IMR-90 (cell line): ENCODE measurements at regions not wholly inside any gene's neighbourhood (a gene's known extent, or its start where the extent isn't known, plus 50 kb on each side); places are given as distances from the start of the nearest gene placed in this dataset.

Experiments
- ATAC-seq: fragments of 200-7000 bp; cut with Tn5 transposase; 2 replicates; pipeline ENCODE4 v1.9.1; 2020; ENCODE audit warnings: low read depth, mild to moderate bottlenecking, moderate library complexity
- BruUV-seq: library from RNA; stranded (reverse); fragments of 400-500 nt; replicated peaks from 2 replicates; lab custom pipeline; 2021; lab: Mats Ljungman, UMichigan
- CTCF ChIA-PET: fragments of 300-600 bp; formaldehyde crosslinking; extraction: SDS; loops from one replicate; lab custom pipeline; 2021; ENCODE audit warnings: antibody characterized with exemption; lab: Yijun Ruan, JAX
- POLR2A ChIA-PET: fragments of 300-600 bp; sonication (Branson Sonifier 250); formaldehyde crosslinking; loops from one replicate; lab custom pipeline; 2022; ENCODE audit warnings: antibody characterized with exemption; ENCODE audit not compliant: unreplicated experiment; lab: Charles Lee
- DNase-seq: peaks from one replicate; pipeline ENCODE4 v3.0.0; 2013
- H2AFZ ChIP-seq: replicated peaks from 2 replicates; pipeline ENCODE3; 2013; ENCODE audit warnings: low read length, mild to moderate bottlenecking; ENCODE audit not compliant: poor library complexity
- H2AK5ac ChIP-seq: 2 replicates; pipeline ENCODE4 v1.6.1; 2013; ENCODE audit warnings: low read depth, low read length, inconsistent platforms
- H2AK9ac ChIP-seq: replicated peaks from 2 replicates; pipeline ENCODE3; 2013; ENCODE audit warnings: mild to moderate bottlenecking, low read depth, low read length, moderate library complexity; ENCODE audit not compliant: poor library complexity
- H2BK120ac ChIP-seq: 2 replicates; pipeline ENCODE4 v1.6.1; 2013; ENCODE audit warnings: low read depth, low read length, inconsistent platforms
- H2BK15ac ChIP-seq: 3 replicates; pipeline ENCODE4 v1.6.1; 2013; ENCODE audit warnings: low read depth, low read length, inconsistent platforms
- H2BK20ac ChIP-seq: 2 replicates; pipeline ENCODE4 v1.6.1; 2013; ENCODE audit warnings: low read depth, mild to moderate bottlenecking, inconsistent platforms, low read length, moderate library complexity
- H2BK5ac ChIP-seq: 2 replicates; pipeline ENCODE4 v1.6.1; 2013; ENCODE audit warnings: mild to moderate bottlenecking, low read depth, low read length, inconsistent platforms; ENCODE audit not compliant: poor library complexity, severe bottlenecking
- H3K14ac ChIP-seq: replicated peaks from 2 replicates; pipeline ENCODE4 v1.6.1; 2013; ENCODE audit warnings: low read depth, low read length, inconsistent platforms
- H3K18ac ChIP-seq: 2 replicates; pipeline ENCODE4 v1.6.1; 2013; ENCODE audit warnings: low read depth, low read length, control low read depth
- H3K23ac ChIP-seq: 2 replicates; pipeline ENCODE4 v1.6.1; 2013; ENCODE audit warnings: low read depth, low read length, inconsistent platforms
- H3K27ac ChIP-seq: 2 replicates; pipeline ENCODE4 v1.5.1; 2013; ENCODE audit warnings: mild to moderate bottlenecking, control low read depth, low read length; ENCODE audit not compliant: insufficient read depth
- H3K27me3 ChIP-seq: 2 replicates; pipeline ENCODE4 v1.6.1; 2013; ENCODE audit warnings: low read length; ENCODE audit not compliant: control insufficient read depth, insufficient read depth
- H3K36me3 ChIP-seq: 2 replicates; pipeline ENCODE4 v1.6.1; 2013; ENCODE audit warnings: low read length, mixed read lengths; ENCODE audit not compliant: control insufficient read depth, insufficient read depth
- H3K4ac ChIP-seq: 2 replicates; pipeline ENCODE4 v1.6.1; 2013; ENCODE audit warnings: low read depth, low read length, inconsistent platforms
- H3K4me1 ChIP-seq: 2 replicates; pipeline ENCODE4 v1.6.1; 2013; ENCODE audit warnings: low read length, mixed read lengths; ENCODE audit not compliant: control insufficient read depth, insufficient read depth
- H3K4me2 ChIP-seq: 2 replicates; pipeline ENCODE4 v1.6.1; 2013; ENCODE audit warnings: low read depth, mild to moderate bottlenecking, control low read depth, low read length, moderate library complexity
- H3K4me3 ChIP-seq: 2 replicates; pipeline ENCODE4 v1.5.1; 2013; ENCODE audit warnings: low read depth, mild to moderate bottlenecking, control low read depth, low read length, moderate library complexity; ENCODE audit not compliant: insufficient read depth
- H3K56ac ChIP-seq: 2 replicates; pipeline ENCODE4 v1.6.1; 2013; ENCODE audit warnings: low read length, inconsistent platforms; ENCODE audit not compliant: insufficient read depth; ENCODE audit errors: extremely low read depth
- H3K79me1 ChIP-seq, 2 experiments: 2 replicates each; pipeline ENCODE4 v1.6.1; 2013; ENCODE audit warnings: low read length in 2 of 2, inconsistent platforms in 1 of 2, low read depth in 1 of 2
- H3K9ac ChIP-seq: 2 replicates; pipeline ENCODE4 v1.6.1; 2013; ENCODE audit warnings: low read depth, low read length, control low read depth
- H3K9me1 ChIP-seq: 2 replicates; pipeline ENCODE4 v1.6.1; 2013; ENCODE audit warnings: low read length, inconsistent platforms; ENCODE audit not compliant: insufficient read depth
- H3K9me3 ChIP-seq: 2 replicates; pipeline ENCODE4 v1.6.1; 2013; ENCODE audit warnings: low read length; ENCODE audit not compliant: control insufficient read depth, insufficient read depth
- H4K20me1 ChIP-seq: 2 replicates; pipeline ENCODE4 v1.6.1; 2013; ENCODE audit warnings: low read length, inconsistent platforms; ENCODE audit not compliant: insufficient read depth
- H4K5ac ChIP-seq: 2 replicates; pipeline ENCODE4 v1.6.1; 2013; ENCODE audit warnings: mild to moderate bottlenecking, low read depth, low read length, control low read depth
- H4K8ac ChIP-seq, 2 experiments: 2 replicates each; pipeline ENCODE4 v1.6.1; 2013; ENCODE audit warnings: low read depth in 2 of 2, low read length in 2 of 2, control low read depth in 1 of 2, inconsistent platforms in 1 of 2
- H4K91ac ChIP-seq: 2 replicates; pipeline ENCODE4 v1.6.1; 2013; ENCODE audit warnings: low read depth, low read length, inconsistent platforms; ENCODE audit not compliant: insufficient read depth
- BHLHE40 ChIP-seq: fragments of 150-350 bp; IDR thresholded peaks from 2 replicates; pipeline ENCODE4 v1.6.1; 2016; ENCODE audit warnings: mild to moderate bottlenecking, low read depth, low read length
- CHD1 ChIP-seq: IDR thresholded peaks from 2 replicates; pipeline ENCODE4 v1.6.1; 2012; ENCODE audit warnings: low read depth, low read length, improper control_type of control experiment
- CTCF ChIP-seq: conservative IDR thresholded peaks from 2 replicates; pipeline ENCODE4 v1.5.1; 2012; ENCODE audit warnings: mild to moderate bottlenecking, low read depth, low read length, improper control_type of control experiment
- ELK1 ChIP-seq: fragments of 150-350 bp; IDR thresholded peaks from 2 replicates; pipeline ENCODE4 v1.6.1; 2016; ENCODE audit warnings: low read depth, mild to moderate bottlenecking, low read length, moderate library complexity, borderline replicate concordance
- FOS ChIP-seq: fragments of 150-350 bp; IDR thresholded peaks from 2 replicates; pipeline ENCODE4 v1.6.1; 2016; ENCODE audit warnings: low read depth, low read length
- MAFK ChIP-seq: IDR thresholded peaks from 2 replicates; pipeline ENCODE4 v1.6.1; 2012; ENCODE audit warnings: low read depth, low read length, improper control_type of control experiment
- MAZ ChIP-seq: IDR thresholded peaks from 2 replicates; pipeline ENCODE4 v1.6.1; 2012; ENCODE audit warnings: low read depth, mild to moderate bottlenecking, low read length, improper control_type of control experiment, moderate library complexity, borderline replicate concordance
- MXI1 ChIP-seq: IDR thresholded peaks from 2 replicates; pipeline ENCODE4 v1.6.1; 2012; ENCODE audit warnings: low read depth, mild to moderate bottlenecking, low read length, moderate library complexity, borderline replicate concordance
- NFE2L2 ChIP-seq: fragments of 150-350 bp; IDR thresholded peaks from 2 replicates; pipeline ENCODE4 v1.6.1; 2016; ENCODE audit warnings: low read depth, mild to moderate bottlenecking, low read length
- POLR2A ChIP-seq: IDR thresholded peaks from 2 replicates; pipeline ENCODE4 v1.6.1; 2012; ENCODE audit warnings: mild to moderate bottlenecking, low read depth, low read length
- RAD21 ChIP-seq: IDR thresholded peaks from 2 replicates; pipeline ENCODE4 v1.6.1; 2012; ENCODE audit warnings: low read length, improper control_type of control experiment
- RCOR1 ChIP-seq: IDR thresholded peaks from 2 replicates; pipeline ENCODE4 v1.6.1; 2012; ENCODE audit warnings: mild to moderate bottlenecking, low read length, improper control_type of control experiment; ENCODE audit not compliant: insufficient replicate concordance
- RFX5 ChIP-seq: IDR thresholded peaks from 2 replicates; pipeline ENCODE4 v1.8.0; 2012; ENCODE audit warnings: low read depth, mild to moderate bottlenecking, low read length, moderate library complexity
- SMC3 ChIP-seq: fragments of 150-350 bp; IDR thresholded peaks from 2 replicates; pipeline ENCODE4 v1.6.1; 2016; ENCODE audit warnings: low read depth, mild to moderate bottlenecking, antibody characterized with exemption, low read length, moderate library complexity
- USF2 ChIP-seq: fragments of 150-350 bp; IDR thresholded peaks from 2 replicates; pipeline ENCODE4 v1.6.1; 2017; ENCODE audit warnings: mild to moderate bottlenecking, antibody characterized with exemption, low read length, low read depth
- WGBS, 2 experiments: methylation state at CpG; one replicate each; pipeline versions ENCODE4 v1.1.5 to v1.1.7; 2013; ENCODE audit warnings: missing lambda C conversion rate in 2 of 2; ENCODE audit not compliant: insufficient read length in 1 of 2; ENCODE audit errors: extremely low coverage in 2 of 2; 5-methylcytosine and 5-hydroxymethylcytosine counted together
- dilution Hi-C: fragments of 300-500 bp; cut with HindIII; formaldehyde crosslinking; loops from one replicate; pipeline ENCODE4 v1.14.3; 2018; ENCODE audit warnings: low sequenced_read_pairs; ENCODE audit not compliant: unreplicated experiment
- in situ Hi-C: fragments of 300-500 bp; cut with MboI; formaldehyde crosslinking; loops from 3 replicates; pipeline ENCODE4 v1.14.3; 2019; ENCODE audit warnings: low sequenced_read_pairs, inconsistent platforms, mixed read lengths
- intact Hi-C: fragments of 100-400 bp; cut with micrococcal nuclease; formaldehyde crosslinking; loops from 2 replicates; pipeline ENCODE4 v1.10.0; 2022

- no peak overlapping the region for H4K8ac ChIP-seq
- H2BK15ac ChIP-seq = no peak overlapping the region
- H3K4me2 ChIP-seq = no peak overlapping the region
- 0% methylated on average over 1 of the region's 5 CpGs; no CpG with 5 or more reads in 1 of the 2 experiments for WGBS, 2 experiments
- H3K9ac ChIP-seq = no peak overlapping the region
- TF ChIP-seq MAFK (no peak), MXI1 (no peak), SMC3 (no peak), CTCF (no peak), ELK1 (no peak), RAD21 (no peak), FOS (no peak), USF2 (no peak), POLR2A (no peak), NFE2L2 (no peak), CHD1 (no peak), RFX5 (no peak), RCOR1 (no peak), BHLHE40 (no peak), MAZ (no peak)
- no peak overlapping the region for H2AK9ac ChIP-seq
- H3K23ac ChIP-seq = no peak overlapping the region
- no peaks in the 10 kb centered on the region for H3K36me3 ChIP-seq
- ChIA-PET POLR2A (no interaction called here), CTCF (no interaction called here)
- H3K56ac ChIP-seq = no peak overlapping the region
- H4K5ac ChIP-seq = no peak overlapping the region
- DNase-seq = no peak
- in situ Hi-C loops (no loop called here), intact Hi-C loops (no loop called here), dilution Hi-C loops (no loop called here)
- no peak overlapping the region for H2BK120ac ChIP-seq
- no peaks in the 10 kb centered on the region for H3K27me3 ChIP-seq
- H2AK5ac ChIP-seq = no peak overlapping the region
- H3K18ac ChIP-seq = no peak overlapping the region
- no peak overlapping the region for H3K4ac ChIP-seq
- no peaks in the 10 kb centered on the region for H4K20me1 ChIP-seq
- H4K91ac ChIP-seq = no peak overlapping the region
- H3K9me1 ChIP-seq = no peaks in the 10 kb centered on the region
- no peak overlapping the region for H3K27ac ChIP-seq
- no peaks in the 10 kb centered on the region for H3K9me3 ChIP-seq
- no peak overlapping the region for H2BK20ac ChIP-seq
- H3K4me1 ChIP-seq = no peaks in the 10 kb centered on the region
- ATAC-seq = no peak
- no peak overlapping the region for H2AFZ ChIP-seq
- no peak overlapping the region for H3K4me3 ChIP-seq
- H3K14ac ChIP-seq = no peak overlapping the region
- no TSS peak for BruUV-seq
- H2BK5ac ChIP-seq = no peak overlapping the region
- H3K79me1 ChIP-seq = no peaks in the 10 kb centered on the region
Measured at GRCh38 chr2:175576875-175577274, 395.4 kb upstream of the ATP5MC3 start.
